Esophagus muscularis mucosa (tissue), 4 donors: ENCODE measurements at regions not wholly inside any gene's neighbourhood (a gene's known extent, or its start where the extent isn't known, plus 50 kb on each side); places are given as distances from the start of the nearest gene placed in this dataset.

Experiments used
- DNase-seq: peaks from one replicate; pipeline ENCODE4 v3.0.0-alpha.2; 2017; ENCODE audit errors: extremely low spot score
- H3K27ac ChIP-seq, 4 donors: fragments of 200-600 bp; sonication (generic); replicated peaks in 1 of 4; 1 replicate in 3 of 4; 2 replicates in 1 of 4; pipeline ENCODE4 v1.5.1; 2016 to 2019; ENCODE audit warnings: mild to moderate bottlenecking in 1 of 4
- H3K27me3 ChIP-seq, 4 donors: fragments of 200-600 bp; sonication (generic); one replicate each; pipeline versions ENCODE4 v1.5.1 to v1.6.0; 2016 to 2019
- H3K36me3 ChIP-seq, 4 donors: fragments of 200-600 bp; sonication (generic); one replicate each; pipeline ENCODE4 v1.5.1; 2016 to 2019
- H3K4me1 ChIP-seq, 4 donors: fragments of 200-600 bp; sonication (generic); one replicate each; pipeline ENCODE4 v1.5.1; 2016 to 2019
- H3K4me3 ChIP-seq, 4 donors: fragments of 200-600 bp; sonication (generic); 1 replicate in 2 of 4; 2 replicates in 2 of 4; pipeline ENCODE4 v1.5.1; 2016 to 2019; ENCODE audit warnings: mild to moderate bottlenecking in 4 of 4, moderate library complexity in 1 of 4
- H3K9me3 ChIP-seq, 4 donors: fragments of 200-600 bp; sonication (generic); 1 replicate in 3 of 4; 2 replicates in 1 of 4; pipeline ENCODE4 v1.5.1; 2016 to 2019
- EP300 ChIP-seq: sonication (generic); formaldehyde crosslinking; IDR thresholded peaks from one replicate; pipeline ENCODE4 v1.6.1; 2017; ENCODE audit warnings: antibody characterized with exemption
- POLR2A ChIP-seq: fragments of 450-650 bp; IDR thresholded peaks from one replicate; pipeline ENCODE4 v1.6.1; 2017; ENCODE audit warnings: antibody characterized with exemption, moderate library complexity, mild to moderate bottlenecking, low read depth
- POLR2AphosphoS5 ChIP-seq, 2 donors: sonication (generic); formaldehyde crosslinking; IDR thresholded peaks; one replicate each; pipeline ENCODE4 v1.6.1; 2017; ENCODE audit warnings: antibody characterized with exemption in 2 of 2
- WGBS: methylation state at CpG from one replicate; pipeline ENCODE4 v1.1.5; 2018; 5-methylcytosine and 5-hydroxymethylcytosine counted together
- intact Hi-C: fragments of 100-400 bp; cut with DNase I; formaldehyde crosslinking; loops from one replicate; pipeline ENCODE4 v1.15.1; 2023
- TF ChIP-seq, protein P1 (sequence below), 3 experiments: fragments of 200-600 bp in 2 of 3; fragments of 450-650 bp in 1 of 3; sonication (generic) in 2 of 3; IDR thresholded peaks; one replicate each; pipeline ENCODE4 v1.5.1; 2017 to 2019; ENCODE audit warnings: antibody characterized with exemption in 3 of 3, mild to moderate bottlenecking in 2 of 3, moderate library complexity in 1 of 3

DNA sequence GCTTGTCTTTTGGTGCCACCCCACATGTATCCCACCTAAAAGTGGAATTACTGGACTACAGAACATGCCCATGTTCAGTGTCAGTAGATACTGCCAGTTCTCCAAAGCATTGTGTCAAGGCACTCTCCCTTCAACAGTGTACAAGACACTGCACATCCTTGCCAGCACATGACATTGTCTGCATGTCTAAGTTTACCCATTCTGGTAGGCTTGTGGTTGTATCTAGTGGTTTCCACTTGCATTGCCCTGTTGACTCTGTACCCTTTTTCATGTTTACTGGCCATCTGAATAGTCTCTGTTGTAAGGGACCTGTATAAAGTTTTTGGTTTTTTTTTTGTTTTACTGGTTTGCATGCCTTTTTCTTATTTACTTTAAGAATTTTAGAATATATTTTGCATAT is 222.4 kb upstream of the CNR1 start:
- Histone ChIP-seq H3K9me3 (peaks cover 0 to 6% (median 0%) of the 10 kb centered on the region in 4 donors), H3K27ac (no peak overlapping the region), H3K36me3 (no peaks in the 10 kb centered on the region), H3K27me3 (no peaks in the 10 kb centered on the region), H3K4me1 (no peaks in the 10 kb centered on the region), H3K4me3 (no peak overlapping the region)
- no peak for DNase-seq
- TF ChIP-seq, protein P1, sequence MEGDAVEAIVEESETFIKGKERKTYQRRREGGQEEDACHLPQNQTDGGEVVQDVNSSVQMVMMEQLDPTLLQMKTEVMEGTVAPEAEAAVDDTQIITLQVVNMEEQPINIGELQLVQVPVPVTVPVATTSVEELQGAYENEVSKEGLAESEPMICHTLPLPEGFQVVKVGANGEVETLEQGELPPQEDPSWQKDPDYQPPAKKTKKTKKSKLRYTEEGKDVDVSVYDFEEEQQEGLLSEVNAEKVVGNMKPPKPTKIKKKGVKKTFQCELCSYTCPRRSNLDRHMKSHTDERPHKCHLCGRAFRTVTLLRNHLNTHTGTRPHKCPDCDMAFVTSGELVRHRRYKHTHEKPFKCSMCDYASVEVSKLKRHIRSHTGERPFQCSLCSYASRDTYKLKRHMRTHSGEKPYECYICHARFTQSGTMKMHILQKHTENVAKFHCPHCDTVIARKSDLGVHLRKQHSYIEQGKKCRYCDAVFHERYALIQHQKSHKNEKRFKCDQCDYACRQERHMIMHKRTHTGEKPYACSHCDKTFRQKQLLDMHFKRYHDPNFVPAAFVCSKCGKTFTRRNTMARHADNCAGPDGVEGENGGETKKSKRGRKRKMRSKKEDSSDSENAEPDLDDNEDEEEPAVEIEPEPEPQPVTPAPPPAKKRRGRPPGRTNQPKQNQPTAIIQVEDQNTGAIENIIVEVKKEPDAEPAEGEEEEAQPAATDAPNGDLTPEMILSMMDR (IDR thresholded peaks at IDR 0.05) = no peak
- TF ChIP-seq POLR2AphosphoS5 (IDR thresholded peaks at IDR 0.05) (no peak), POLR2A (no peak)
- intact Hi-C loops = no loop called here

DNA sequence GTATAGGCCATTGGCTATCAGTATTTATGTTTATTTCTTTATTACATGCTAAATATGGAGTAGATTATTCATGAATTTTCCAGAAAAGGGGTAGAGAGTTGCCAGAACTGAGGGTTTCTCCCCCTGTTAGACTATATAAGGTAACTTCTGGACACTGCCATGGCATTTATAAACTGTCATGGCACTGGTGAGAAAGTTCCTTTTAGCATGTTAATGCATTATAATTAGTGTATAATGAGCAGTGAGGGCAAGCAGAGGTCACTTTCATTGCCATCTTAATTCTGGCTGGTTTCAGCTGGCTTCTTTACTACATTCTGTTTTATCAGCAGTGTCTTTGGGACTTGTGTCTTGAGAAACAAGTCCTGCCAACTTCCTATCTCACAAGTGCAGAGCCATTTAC is 220.0 kb upstream of the CNR1 start:
- Histone ChIP-seq H3K27ac (no peak overlapping the region), H3K4me1 (no peaks in the 10 kb centered on the region), H3K4me3 (no peak overlapping the region), H3K27me3 (no peaks in the 10 kb centered on the region), H3K36me3 (no peaks in the 10 kb centered on the region), H3K9me3 (peaks cover 0 to 6% (median 0%) of the 10 kb centered on the region in 4 donors)
- TF ChIP-seq POLR2A = no peak
- TF ChIP-seq EP300 = no peak
- TF ChIP-seq, protein P1 (IDR thresholded peaks at IDR 0.05) = no peak
- no peak for TF ChIP-seq POLR2AphosphoS5 (IDR thresholded peaks at IDR 0.05)
- intact Hi-C loops = no loop called here
- DNase-seq = no peak

DNA sequence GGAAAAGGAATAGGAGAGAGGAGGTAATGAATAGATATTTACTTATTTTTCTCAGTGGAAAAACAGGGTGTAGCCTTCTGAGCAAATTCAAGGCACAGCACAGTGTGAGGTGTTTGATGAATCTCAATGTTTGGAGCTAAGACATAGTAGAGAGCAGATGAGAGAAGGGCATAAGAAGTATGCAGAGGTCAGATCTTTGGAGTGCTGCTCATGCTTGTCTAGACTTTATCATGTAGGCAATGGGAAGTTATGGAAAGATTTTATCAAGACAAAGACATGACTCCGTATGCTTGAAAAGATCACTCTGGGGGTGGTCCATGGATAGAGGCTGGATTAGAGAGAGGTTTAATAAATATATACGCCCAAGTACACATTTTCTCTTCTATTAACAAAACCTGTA is 217.0 kb upstream of the CNR1 start:
- intact Hi-C loops = no loop called here
- no peak for DNase-seq
- H3K4me1 ChIP-seq = peaks cover 0 to 15% (median 14%) of the 10 kb centered on the region in 4 donors
- no peak overlapping the region for H3K4me3 ChIP-seq
- 82% methylated on average over 2 of the region's 2 CpGs for WGBS
- no peak overlapping the region for H3K27ac ChIP-seq
- no peaks in the 10 kb centered on the region for H3K9me3 ChIP-seq
- TF ChIP-seq POLR2A (no peak), POLR2AphosphoS5 (IDR thresholded peaks at IDR 0.05) (no peak), EP300 (no peak)
- TF ChIP-seq, protein P1 (IDR thresholded peaks at IDR 0.05) = no peak
- no peaks in the 10 kb centered on the region for H3K27me3 ChIP-seq
- H3K36me3 ChIP-seq = no peaks in the 10 kb centered on the region

DNA sequence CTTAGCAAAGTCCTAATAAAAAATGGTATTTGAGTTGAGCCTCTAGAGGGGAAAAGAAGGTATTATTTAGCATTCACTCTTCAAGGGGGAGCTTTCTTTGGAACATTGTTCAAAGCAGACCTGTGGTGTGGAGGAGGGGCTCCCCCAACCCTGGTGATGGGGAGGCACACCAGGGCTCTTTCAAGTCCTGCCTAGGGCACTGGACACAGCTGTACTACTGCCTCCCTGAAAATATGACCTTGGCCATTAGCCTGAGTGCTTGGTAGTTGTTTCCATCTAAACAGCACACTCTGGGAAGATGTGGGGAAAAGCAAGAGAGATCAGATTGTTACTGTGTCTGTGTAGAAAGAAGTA is 215.1 kb upstream of the CNR1 start:
- TF ChIP-seq POLR2AphosphoS5 (IDR thresholded peaks at IDR 0.05) (no peak), POLR2A (no peak)
- DNase-seq = no peak

DNA sequence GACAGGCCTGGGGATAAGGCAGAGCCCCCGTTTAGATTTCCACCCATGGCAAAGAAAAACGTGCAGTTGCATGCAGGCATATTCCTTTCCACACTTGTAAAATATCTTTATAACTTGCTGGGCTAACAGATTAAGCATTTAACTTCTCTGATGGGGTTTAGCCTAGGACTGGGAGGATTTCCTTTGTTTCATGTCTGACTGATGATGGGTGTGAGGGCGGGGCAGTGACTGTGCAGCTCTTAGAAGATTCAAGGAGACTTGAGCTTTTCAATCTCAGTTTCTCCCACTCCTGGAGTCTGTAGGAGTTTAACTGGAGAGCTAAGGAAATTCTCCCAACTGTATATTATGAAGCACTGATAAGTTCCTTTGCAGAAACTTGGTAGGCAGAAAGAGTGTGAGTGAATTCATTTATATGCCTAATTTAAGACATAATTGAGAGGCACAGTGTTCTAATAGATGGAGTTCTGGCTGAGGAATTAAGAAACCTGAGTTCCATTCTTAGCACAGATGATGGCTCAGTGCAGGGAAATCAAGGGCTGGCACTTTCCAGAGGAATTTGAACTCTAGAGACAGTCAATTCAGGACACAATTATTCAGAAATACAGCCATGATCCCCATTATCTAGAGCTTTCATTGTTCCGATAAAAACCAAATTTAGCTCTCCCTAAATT is 214.6 kb upstream of the CNR1 start:
- H3K36me3 ChIP-seq = no peaks in the 10 kb centered on the region
- TF ChIP-seq, protein P1 (IDR thresholded peaks at IDR 0.05) = no peak
- TF ChIP-seq POLR2A = no peak
- no peak for TF ChIP-seq POLR2AphosphoS5 (IDR thresholded peaks at IDR 0.05)
- no peak for TF ChIP-seq EP300
- no peaks in the 10 kb centered on the region for H3K27me3 ChIP-seq
- H3K9me3 ChIP-seq = no peaks in the 10 kb centered on the region
- peaks cover 0 to 29% (median 22%) of the 10 kb centered on the region in 4 donors for H3K4me1 ChIP-seq
- H3K27ac ChIP-seq = no peak overlapping the region
- intact Hi-C loops = no loop called here
- DNase-seq = no peak
- 74% methylated on average over 4 of the region's 4 CpGs for WGBS
- H3K4me3 ChIP-seq = no peak overlapping the region

More for the DNA sequence above, 215.1 kb upstream of the CNR1 start:
- no peaks in the 10 kb centered on the region for H3K27me3 ChIP-seq
- intact Hi-C loops = no loop called here
- H3K4me1 ChIP-seq = peaks cover 0 to 28% (median 21%) of the 10 kb centered on the region in 4 donors
- H3K9me3 ChIP-seq = no peaks in the 10 kb centered on the region
- H3K36me3 ChIP-seq = no peaks in the 10 kb centered on the region
- no peak overlapping the region for H3K4me3 ChIP-seq
- no peak overlapping the region for H3K27ac ChIP-seq
